ENCODE measurements at regions not wholly inside any gene's neighbourhood (a gene's known extent, or its start where the extent isn't known, plus 50 kb on each side); places are given as distances from the start of the nearest gene placed in this dataset.

DNA sequence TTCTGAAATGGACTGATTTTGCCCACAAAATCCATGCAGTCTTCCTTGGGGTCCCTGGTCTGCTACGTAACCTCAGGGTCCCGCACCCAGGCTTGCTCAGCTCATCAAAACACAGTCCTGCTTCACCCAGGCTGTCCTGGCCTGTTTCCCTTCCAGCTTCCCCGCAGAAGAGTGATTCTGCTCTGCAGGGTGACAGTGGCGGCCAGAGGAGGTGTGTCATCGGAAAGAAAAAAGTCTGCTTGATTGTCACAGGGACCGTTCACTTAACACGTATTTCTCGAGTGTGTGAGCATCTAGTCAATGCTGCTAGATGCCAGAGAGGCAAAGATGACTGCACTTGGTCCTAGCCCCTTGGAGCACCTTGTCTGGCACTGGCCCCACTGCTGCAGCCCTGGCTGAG lies 50.1 kb upstream of the ABHD2 start:
- intact Hi-C loops (cut with micrococcal nuclease) (no loop called here), in situ Hi-C loops (cut with MboI) (no loop called here)
- no TSS peak for BruUV-seq (replicated peaks)
- peaks cover 6 to 10% of the 10 kb centered on the region in 2 experiments; a peak in 2 of 5 replicates for H3K27me3 ChIP-seq (ENCODE audit: control insufficient read depth in 2 of 2, insufficient read depth in 2 of 2, low read length in 2 of 2)
- H3K79me2 ChIP-seq (ENCODE audit: control insufficient read depth, insufficient read depth, low read length): no peaks in the 10 kb centered on the region
- H3K9ac ChIP-seq (ENCODE audit: insufficient read depth in 1 of 2, low read depth in 2 of 2, low read length in 2 of 2): peak overlapping the region in 1 of 2 experiments; percentile 43; a peak in 1 of 4 replicates
- ChIA-PET POLR2A (interaction anchor here (1.0 kb wide), 1 partner anchor 80 kb away, joined by 4 read pairs; no protein-coding TSS in a partner anchor), CTCF (ENCODE audit: low intra/inter-chr PET ratio) (no interaction called here)
- peaks cover 0 to 11% of the 10 kb centered on the region in 2 experiments; a peak in 3 of 5 replicates for H3K4me1 ChIP-seq (replicated peaks in 1 of 2; ENCODE audit: control insufficient read depth in 2 of 2, insufficient read depth in 2 of 2, low read length in 2 of 2)
- no peaks in the 10 kb centered on the region for H4K20me1 ChIP-seq (replicated peaks; ENCODE audit: control insufficient read depth, insufficient read depth, low read length)
- no peak for TF ChIP-seq PRPF4 (IDR thresholded peaks at IDR 0.05; ENCODE audit: insufficient read depth, low read depth, low read length, poor library complexity, severe bottlenecking)
- TF ChIP-seq, protein P1, sequence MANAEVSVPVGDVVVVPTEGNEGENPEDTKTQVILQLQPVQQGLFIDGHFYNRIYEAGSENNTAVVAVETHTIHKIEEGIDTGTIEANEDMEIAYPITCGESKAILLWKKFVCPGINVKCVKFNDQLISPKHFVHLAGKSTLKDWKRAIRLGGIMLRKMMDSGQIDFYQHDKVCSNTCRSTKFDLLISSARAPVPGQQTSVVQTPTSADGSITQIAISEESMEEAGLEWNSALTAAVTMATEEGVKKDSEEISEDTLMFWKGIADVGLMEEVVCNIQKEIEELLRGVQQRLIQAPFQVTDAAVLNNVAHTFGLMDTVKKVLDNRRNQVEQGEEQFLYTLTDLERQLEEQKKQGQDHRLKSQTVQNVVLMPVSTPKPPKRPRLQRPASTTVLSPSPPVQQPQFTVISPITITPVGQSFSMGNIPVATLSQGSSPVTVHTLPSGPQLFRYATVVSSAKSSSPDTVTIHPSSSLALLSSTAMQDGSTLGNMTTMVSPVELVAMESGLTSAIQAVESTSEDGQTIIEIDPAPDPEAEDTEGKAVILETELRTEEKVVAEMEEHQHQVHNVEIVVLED (CRISPR knock-in tag; IDR thresholded peaks at IDR 0.05): no peak
- no peak for TF ChIP-seq ZNF586 (CRISPR knock-in tag; conservative IDR thresholded peaks at IDR 0.05)
- no peak for TF ChIP-seq HEY1 (CRISPR knock-in tag; IDR thresholded peaks at IDR 0.05; ENCODE audit: borderline replicate concordance)
- no peak for TF ChIP-seq WHSC1 (IDR thresholded peaks at IDR 0.05; ENCODE audit: low read length)
- no peak for TF ChIP-seq ZNF583 (CRISPR knock-in tag; IDR thresholded peaks at IDR 0.05)
- no peak for TF ChIP-seq DIDO1 (tag; IDR thresholded peaks at IDR 0.05; ENCODE audit: low read depth)
- TF ChIP-seq, protein P2, sequence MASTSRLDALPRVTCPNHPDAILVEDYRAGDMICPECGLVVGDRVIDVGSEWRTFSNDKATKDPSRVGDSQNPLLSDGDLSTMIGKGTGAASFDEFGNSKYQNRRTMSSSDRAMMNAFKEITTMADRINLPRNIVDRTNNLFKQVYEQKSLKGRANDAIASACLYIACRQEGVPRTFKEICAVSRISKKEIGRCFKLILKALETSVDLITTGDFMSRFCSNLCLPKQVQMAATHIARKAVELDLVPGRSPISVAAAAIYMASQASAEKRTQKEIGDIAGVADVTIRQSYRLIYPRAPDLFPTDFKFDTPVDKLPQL (IDR thresholded peaks at IDR 0.05; ENCODE audit: extremely low read depth, insufficient read length): no peak
- TF ChIP-seq NFE2 (IDR thresholded peaks at IDR 0.05; ENCODE audit: low read depth): no peak
- TF ChIP-seq CBFA2T2 (conservative IDR thresholded peaks at IDR 0.05): no peak
- TF ChIP-seq, protein P3, sequence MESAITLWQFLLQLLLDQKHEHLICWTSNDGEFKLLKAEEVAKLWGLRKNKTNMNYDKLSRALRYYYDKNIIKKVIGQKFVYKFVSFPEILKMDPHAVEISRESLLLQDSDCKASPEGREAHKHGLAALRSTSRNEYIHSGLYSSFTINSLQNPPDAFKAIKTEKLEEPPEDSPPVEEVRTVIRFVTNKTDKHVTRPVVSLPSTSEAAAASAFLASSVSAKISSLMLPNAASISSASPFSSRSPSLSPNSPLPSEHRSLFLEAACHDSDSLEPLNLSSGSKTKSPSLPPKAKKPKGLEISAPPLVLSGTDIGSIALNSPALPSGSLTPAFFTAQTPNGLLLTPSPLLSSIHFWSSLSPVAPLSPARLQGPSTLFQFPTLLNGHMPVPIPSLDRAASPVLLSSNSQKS (CRISPR knock-in tag; IDR thresholded peaks at IDR 0.05): no peak
- TF ChIP-seq MAFK (IDR thresholded peaks at IDR 0.05; ENCODE audit: low read length): no peak
- no peak for TF ChIP-seq NRF1 (conservative IDR thresholded peaks at IDR 0.05 in 1 of 2, IDR thresholded peaks at IDR 0.05 in 1 of 2)
- TF ChIP-seq RAD51 (IDR thresholded peaks at IDR 0.05; ENCODE audit: borderline replicate concordance, low read depth): no peak
- ATAC-seq: no peak
- no peak overlapping the region for H3K4me2 ChIP-seq (ENCODE audit: insufficient read depth, low read length)
- H3K27ac ChIP-seq (ENCODE audit: extremely low read depth, low read depth, low read length): no peak overlapping the region
- no peaks in the 10 kb centered on the region for H3K9me3 ChIP-seq (replicated peaks; ENCODE audit: control insufficient read depth, insufficient read depth, low read depth, low read length)
- FAIRE-seq: no peak
- H3K4me3 ChIP-seq: no peak overlapping the region
- no peaks in the 10 kb centered on the region for H3K36me3 ChIP-seq (ENCODE audit: control insufficient read depth, insufficient read depth, low read length)
- 5% methylated on average over 8 of the region's 8 CpGs for whole genome bisulfite sequencing (ENCODE audit: insufficient coverage, low coverage, missing lambda C conversion rate)
- H2AFZ ChIP-seq (ENCODE audit: low read depth, low read length): peak overlapping the region; percentile 28; the same call in 1 of the 2 replicates
- no peaks in the 10 kb centered on the region for H3K9me1 ChIP-seq (ENCODE audit: control insufficient read depth, insufficient read depth, low read length)
- no peak for DNase-seq (ENCODE audit: extremely low read depth in 1 of 4, low spot score in 3 of 4)

Data from K562 (cell line).